Heart left ventricle (tissue), 16 donors: ENCODE measurements at regions not wholly inside any gene's neighbourhood (a gene's known extent, or its start where the extent isn't known, plus 50 kb on each side); places are given as distances from the start of the nearest gene placed in this dataset.

Source experiments
- ATAC-seq, 4 donors: fragments of 200-7000 bp; cut with Tn5 transposase; one replicate each; pipeline ENCODE4 v1.9.1; 2020 to 2022; ENCODE audit warnings: moderate library complexity in 4 of 4, mild to moderate bottlenecking in 3 of 4, moderate number of reproducible peaks in 1 of 4
- DNase-seq, 5 donors: peaks; one replicate each; pipeline ENCODE4 v3.0.0-alpha.2; 2020
- H3K27ac ChIP-seq, 12 donors: fragments of 200-600 bp; sonication (generic) in 4 of 12; one replicate each; pipeline versions ENCODE4 v1.5.0 to v1.8.0; 2016 to 2022; ENCODE audit warnings: mild to moderate bottlenecking in 2 of 12
- H3K27me3 ChIP-seq, 9 donors: fragments of 200-600 bp; sonication (generic) in 2 of 9; one replicate each; pipeline versions ENCODE4 v1.5.1 to v1.8.0; 2016 to 2022; ENCODE audit warnings: mild to moderate bottlenecking in 3 of 9
- H3K36me3 ChIP-seq, 9 donors: fragments of 200-600 bp; sonication (generic) in 2 of 9; one replicate each; pipeline versions ENCODE4 v1.5.0 to v1.8.0; 2018 to 2022; ENCODE audit warnings: mild to moderate bottlenecking in 2 of 9
- H3K4me1 ChIP-seq, 12 donors: fragments of 200-600 bp; sonication (generic) in 4 of 12; one replicate each; pipeline versions ENCODE4 v1.5.0 to v1.8.0; 2016 to 2022; ENCODE audit warnings: mild to moderate bottlenecking in 3 of 12
- H3K4me3 ChIP-seq, 12 donors: fragments of 200-600 bp; sonication (generic) in 4 of 12; one replicate each; pipeline versions ENCODE4 v1.5.0 to v1.8.0; 2017 to 2022; ENCODE audit warnings: mild to moderate bottlenecking in 9 of 12, moderate library complexity in 4 of 12
- H3K9me3 ChIP-seq, 12 donors: fragments of 200-600 bp; sonication (generic) in 4 of 12; one replicate each; pipeline versions ENCODE4 v1.5.0 to v1.8.0; 2016 to 2022; ENCODE audit warnings: mild to moderate bottlenecking in 1 of 12
- CTCF ChIP-seq, 12 donors: fragments of 200-600 bp; sonication (generic) in 4 of 12; IDR thresholded peaks; one replicate each; pipeline versions ENCODE4 v1.5.0 to v1.8.0; 2018 to 2022; ENCODE audit warnings: antibody characterized with exemption in 12 of 12, mild to moderate bottlenecking in 5 of 12
- POLR2A ChIP-seq, 2 donors: fragments of 450-650 bp; IDR thresholded peaks; one replicate each; pipeline ENCODE4 v1.6.1; 2017; ENCODE audit warnings: antibody characterized with exemption in 2 of 2, mild to moderate bottlenecking in 2 of 2, moderate library complexity in 2 of 2
- WGBS, 4 donors: extraction: QIAGEN DNeasy Blood & Tissue Kit in 2 of 4; methylation state at CpG; one replicate each; pipeline versions ENCODE4 v1.1.5 to v1.1.7; 2013 to 2018; 5-methylcytosine and 5-hydroxymethylcytosine counted together
- intact Hi-C, 10 donors: fragments of 100-400 bp; cut with DNase I; formaldehyde crosslinking; loops; one replicate each; pipeline versions ENCODE4 v1.11.1 to v1.14.2; 2022
- donor health status: ischemic (EF 13 %, LVEDD 7.1; RV severe dilation, severe dysfunction).
- donor health status: healthy with polysubstance abuse.
- donor health status: DM: no; HTN: yes; CAD: no.
- donor health status: DM: no; HTN: no; CAD: no.
- donor health status: ischemic (EF 25% LVEDD 6.9; RV normal size, moderate dysfunction).
- donor health status: ischemic (EF 25% LVEDD 5.7; RV mildly dilated, moderate dysfunction).
- donor health status: healthy.
- donor health status: DM: yes; HTN: yes; CAD: no.
- donor health status: ischemic (EF 35%, LVEDD 5.7; RV mildly dilated, moderate dysfunction).
- donor health status: nonischemic (EF 11% LVEDD 7.7; RV severe dilation, severe dysfunction).
- donor health status: DM: yes; HTN: yes; CAD: no.
- donor health status: PGD.
- donor health status: ischemic (EF 29% LVEDD 5.4; RV normal size, mild dysfunction).
- donor health status: nonischemic (EF 23%, LVEDD 6.1; RV moderate dilation, normal function).

GRCh38 chr21:24861471-24861870 is 745.8 kb downstream of the MRPL39 start:
- Histone ChIP-seq H3K9me3 (peaks cover 0 to 3% (median 0%) of the 10 kb centered on the region in 12 donors), H3K27me3 (no peaks in the 10 kb centered on the region), H3K4me1 (no peaks in the 10 kb centered on the region), H3K36me3 (no peaks in the 10 kb centered on the region), H3K4me3 (no peak overlapping the region), H3K27ac (no peak overlapping the region)
- TF ChIP-seq POLR2A (IDR thresholded peaks at IDR 0.05): no peak
- TF ChIP-seq CTCF (IDR thresholded peaks at IDR 0.05): no peak
- intact Hi-C loops: no loop called here
- DNase-seq (no peak), ATAC-seq (no peak)
- WGBS, 4 donors: 35 to 53% (median 43%) methylated on average over 1 of the region's 1 CpG

- Histone ChIP-seq H3K27me3 (no peaks in the 10 kb centered on the region), H3K27ac (no peak overlapping the region), H3K4me3 (no peak overlapping the region), H3K4me1 (no peaks in the 10 kb centered on the region), H3K36me3 (no peaks in the 10 kb centered on the region), H3K9me3 (peaks cover 0 to 3% (median 0%) of the 10 kb centered on the region in 12 donors)
- 31 to 96% (median 40%) methylated on average over 1 of the region's 1 CpG for WGBS, 4 donors
- no peak for TF ChIP-seq POLR2A (IDR thresholded peaks at IDR 0.05)
- no peak for TF ChIP-seq CTCF (IDR thresholded peaks at IDR 0.05)
- DNase-seq: no peak
- intact Hi-C loops: no loop called here
- no peak for ATAC-seq
These were observed 751.0 kb downstream of the MRPL39 start for GRCh38 chr21:24856326-24856725.

- Histone ChIP-seq H3K4me1 (no peaks in the 10 kb centered on the region), H3K9me3 (peaks cover 0 to 2% (median 0%) of the 10 kb centered on the region in 12 donors), H3K4me3 (no peak overlapping the region), H3K27me3 (no peaks in the 10 kb centered on the region), H3K36me3 (no peaks in the 10 kb centered on the region), H3K27ac (no peak overlapping the region)
- intact Hi-C loops: no loop called here
- no peak for DNase-seq
- no peak for ATAC-seq
- TF ChIP-seq POLR2A (IDR thresholded peaks at IDR 0.05) (no peak), CTCF (IDR thresholded peaks at IDR 0.05) (no peak)
- 65 to 97% (median 76%) methylated on average over 1 of the region's 1 CpG for WGBS, 4 donors
These were observed 754.6 kb downstream of the MRPL39 start for GRCh38 chr21:24852610-24853195.

GRCh38 chr21:24850121-24850520 is 757.2 kb downstream of the MRPL39 start:
- ATAC-seq (no peak), DNase-seq (no peak)
- H3K9me3 ChIP-seq: peaks cover 0 to 2% (median 0%) of the 10 kb centered on the region in 12 donors
- intact Hi-C loops: no loop called here
- H3K4me1 ChIP-seq: no peaks in the 10 kb centered on the region
- no peak for TF ChIP-seq POLR2A (IDR thresholded peaks at IDR 0.05)
- no peak for TF ChIP-seq CTCF (IDR thresholded peaks at IDR 0.05)
- no peaks in the 10 kb centered on the region for H3K36me3 ChIP-seq
- 85 to 94% (median 89%) methylated on average over 1 of the region's 1 CpG for WGBS, 4 donors
- no peak overlapping the region for H3K4me3 ChIP-seq
- H3K27ac ChIP-seq: no peak overlapping the region
- no peaks in the 10 kb centered on the region for H3K27me3 ChIP-seq
